ENCODE measurements at regions not wholly inside any gene's neighbourhood (a gene's known extent, or its start where the extent isn't known, plus 50 kb on each side); places are given as distances from the start of the nearest gene placed in this dataset.

DNA sequence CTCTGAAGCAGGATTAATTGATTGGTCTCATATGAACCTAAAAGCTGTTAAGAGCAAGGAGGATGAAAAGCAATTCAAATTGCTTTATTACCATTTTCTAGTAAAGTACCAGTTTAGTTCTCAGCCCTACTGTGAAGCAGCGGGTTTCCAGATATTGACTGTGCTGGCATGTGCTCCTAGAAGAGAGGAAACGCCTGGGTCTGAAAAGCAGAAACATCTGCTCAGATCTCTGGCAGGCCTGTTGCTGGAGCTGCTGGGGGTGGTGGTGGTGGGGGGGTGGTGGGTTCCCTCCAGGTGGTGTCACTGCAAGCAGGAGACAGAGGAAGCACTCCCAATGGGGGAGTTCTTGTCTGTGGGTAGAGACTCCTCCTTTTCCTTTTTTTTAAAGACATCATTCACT lies 105.5 kb upstream of the ZNF462 start:
- intact Hi-C loops (cut with DNase I): loop anchor here in 1 of 2 donors (5.0 kb wide), 1 partner anchor 105 kb away; the partner anchor contains the start of gene ZNF462
- Histone ChIP-seq H3K4me3 (no peak overlapping the region), H3K9me3 (no peaks in the 10 kb centered on the region), H3K27me3 (ENCODE audit: insufficient read depth in 3 of 3, low read length in 2 of 3) (no peaks in the 10 kb centered on the region), H3K36me3 (ENCODE audit: insufficient read depth in 1 of 2, low read depth in 1 of 2) (no peaks in the 10 kb centered on the region), H3K4me1 (peaks cover 43% of the 10 kb centered on the region), H3K27ac (peak overlapping the region; percentile 89)
- TF ChIP-seq, protein P1, sequence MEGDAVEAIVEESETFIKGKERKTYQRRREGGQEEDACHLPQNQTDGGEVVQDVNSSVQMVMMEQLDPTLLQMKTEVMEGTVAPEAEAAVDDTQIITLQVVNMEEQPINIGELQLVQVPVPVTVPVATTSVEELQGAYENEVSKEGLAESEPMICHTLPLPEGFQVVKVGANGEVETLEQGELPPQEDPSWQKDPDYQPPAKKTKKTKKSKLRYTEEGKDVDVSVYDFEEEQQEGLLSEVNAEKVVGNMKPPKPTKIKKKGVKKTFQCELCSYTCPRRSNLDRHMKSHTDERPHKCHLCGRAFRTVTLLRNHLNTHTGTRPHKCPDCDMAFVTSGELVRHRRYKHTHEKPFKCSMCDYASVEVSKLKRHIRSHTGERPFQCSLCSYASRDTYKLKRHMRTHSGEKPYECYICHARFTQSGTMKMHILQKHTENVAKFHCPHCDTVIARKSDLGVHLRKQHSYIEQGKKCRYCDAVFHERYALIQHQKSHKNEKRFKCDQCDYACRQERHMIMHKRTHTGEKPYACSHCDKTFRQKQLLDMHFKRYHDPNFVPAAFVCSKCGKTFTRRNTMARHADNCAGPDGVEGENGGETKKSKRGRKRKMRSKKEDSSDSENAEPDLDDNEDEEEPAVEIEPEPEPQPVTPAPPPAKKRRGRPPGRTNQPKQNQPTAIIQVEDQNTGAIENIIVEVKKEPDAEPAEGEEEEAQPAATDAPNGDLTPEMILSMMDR (IDR thresholded peaks at IDR 0.05): no peak
- ATAC-seq: no peak
- DNase-seq: no peak
- WGBS, 3 donors: 46 to 62% (median 47%) methylated on average over 2 of the region's 2 CpGs

DNA sequence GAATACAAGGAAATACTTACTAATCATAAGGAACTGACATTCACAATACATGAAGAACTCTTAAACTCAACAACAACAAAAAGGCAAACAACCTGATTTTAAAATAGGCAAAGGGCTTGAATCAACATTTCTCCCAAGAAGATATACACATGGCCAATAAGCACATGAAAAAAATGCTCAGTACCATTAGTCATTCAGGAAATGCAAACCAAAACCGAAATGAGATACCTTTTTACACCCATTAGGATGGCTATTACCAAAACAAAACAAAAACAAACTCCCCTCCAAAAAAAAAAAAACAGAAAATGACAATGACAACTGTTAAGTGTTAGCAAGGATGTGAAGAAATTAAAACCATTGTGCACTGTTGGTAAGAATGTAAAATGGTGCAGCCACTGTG lies 104.1 kb upstream of the ZNF462 start:
- DNase-seq (no peak), ATAC-seq (peak in 1 of 4 donors; percentile 23)
- WGBS, 3 donors: 19 to 36% (median 31%) methylated on average over 1 of the region's 1 CpG
- Histone ChIP-seq H3K27me3 (ENCODE audit: insufficient read depth in 3 of 3, low read length in 2 of 3) (no peaks in the 10 kb centered on the region), H3K36me3 (ENCODE audit: insufficient read depth in 1 of 2, low read depth in 1 of 2) (no peaks in the 10 kb centered on the region), H3K4me3 (no peak overlapping the region), H3K9me3 (no peaks in the 10 kb centered on the region), H3K4me1 (peaks cover 33% of the 10 kb centered on the region), H3K27ac (peak overlapping the region; percentile 89)
- TF ChIP-seq, protein P1 (IDR thresholded peaks at IDR 0.05): no peak
- intact Hi-C loops (cut with DNase I): loop anchor here in 1 of 2 donors (5.0 kb wide), 1 partner anchor 103 kb away; the partner anchor contains the start of gene ZNF462

DNA sequence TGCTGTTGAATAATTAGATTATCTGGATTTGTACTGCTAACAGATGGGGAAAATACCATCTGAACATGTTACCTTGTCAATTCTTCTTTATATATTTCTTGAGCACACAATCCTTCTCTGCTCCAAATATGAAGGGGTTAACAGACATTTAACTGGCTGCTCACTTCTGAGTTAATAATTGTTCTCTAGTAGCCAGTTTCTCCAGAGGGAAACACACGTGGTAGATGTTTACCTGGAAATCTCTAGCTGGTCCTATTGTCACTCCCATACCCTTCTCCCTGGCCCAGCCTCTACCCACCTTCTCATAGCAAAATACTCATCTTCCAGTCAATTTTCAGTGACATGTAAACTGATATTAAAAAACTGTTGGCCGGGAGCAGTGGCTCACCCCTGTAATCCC lies 101.5 kb upstream of the ZNF462 start:
- no peaks in the 10 kb centered on the region for H3K36me3 ChIP-seq (ENCODE audit: insufficient read depth in 1 of 2, low read depth in 1 of 2)
- H3K9me3 ChIP-seq: no peaks in the 10 kb centered on the region
- intact Hi-C loops (cut with DNase I): no loop called here
- no peaks in the 10 kb centered on the region for H3K27me3 ChIP-seq (ENCODE audit: insufficient read depth in 3 of 3, low read length in 2 of 3)
- ATAC-seq: no peak
- 30 to 57% (median 35%) methylated on average over 2 of the region's 2 CpGs for WGBS, 3 donors
- TF ChIP-seq, protein P1 (IDR thresholded peaks at IDR 0.05): no peak
- DNase-seq: no peak
- peaks cover 32% of the 10 kb centered on the region for H3K4me1 ChIP-seq
- H3K27ac ChIP-seq: no peak overlapping the region
- no peak overlapping the region for H3K4me3 ChIP-seq

DNA sequence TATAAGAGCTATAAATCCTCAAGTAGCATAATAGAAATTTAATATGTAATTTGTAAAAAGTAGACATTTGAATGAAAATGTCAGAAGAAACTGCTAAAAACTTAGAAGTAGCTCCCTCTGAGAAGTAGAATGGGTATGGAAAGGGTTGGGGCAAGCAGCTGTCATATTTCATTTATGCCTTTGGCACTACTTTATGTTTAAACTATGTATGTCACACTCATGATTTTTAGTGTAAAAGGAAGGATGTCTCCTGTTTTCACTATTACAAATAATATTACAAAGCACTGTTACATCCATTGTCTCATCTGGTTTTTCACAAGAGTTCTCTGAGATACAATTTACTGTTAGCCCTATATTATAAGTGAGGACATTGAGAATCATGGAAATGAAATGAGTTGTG lies 96.3 kb upstream of the ZNF462 start:
- Histone ChIP-seq H3K4me3 (no peak overlapping the region), H3K4me1 (no peaks in the 10 kb centered on the region), H3K27ac (no peak overlapping the region), H3K36me3 (ENCODE audit: insufficient read depth in 1 of 2, low read depth in 1 of 2) (no peaks in the 10 kb centered on the region), H3K9me3 (no peaks in the 10 kb centered on the region), H3K27me3 (ENCODE audit: insufficient read depth in 3 of 3, low read length in 2 of 3) (no peaks in the 10 kb centered on the region)
- TF ChIP-seq, protein P1 (IDR thresholded peaks at IDR 0.05): no peak
- DNase-seq (no peak), ATAC-seq (no peak)
- intact Hi-C loops (cut with DNase I): no loop called here

DNA sequence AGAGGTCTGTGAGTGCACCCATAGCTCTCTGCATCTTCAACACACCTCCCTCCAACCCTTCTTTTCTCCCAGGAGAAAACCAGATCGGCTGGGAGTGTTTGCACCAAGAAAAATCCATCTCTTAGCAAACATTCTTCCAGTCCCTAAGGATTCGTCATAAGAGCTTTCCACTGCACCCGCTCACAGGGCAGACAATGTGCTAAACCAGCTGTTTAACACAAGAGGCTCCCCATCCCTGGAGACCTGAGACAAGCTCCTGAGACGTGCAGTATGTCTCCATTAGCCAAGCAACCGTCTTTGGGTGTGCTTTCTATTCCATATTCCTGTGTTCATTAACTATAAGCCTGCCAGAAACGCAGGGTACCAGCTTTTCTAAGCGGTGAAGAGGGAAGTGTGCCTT lies 93.6 kb upstream of the ZNF462 start:
- 55 to 82% (median 58%) methylated on average over 7 of the region's 7 CpGs for WGBS, 3 donors
- Histone ChIP-seq H3K36me3 (ENCODE audit: insufficient read depth in 1 of 2, low read depth in 1 of 2) (no peaks in the 10 kb centered on the region), H3K4me3 (no peak overlapping the region), H3K27me3 (ENCODE audit: insufficient read depth in 3 of 3, low read length in 2 of 3) (no peaks in the 10 kb centered on the region), H3K4me1 (peaks cover 19% of the 10 kb centered on the region), H3K9me3 (no peaks in the 10 kb centered on the region), H3K27ac (no peak overlapping the region)
- TF ChIP-seq, protein P1 (IDR thresholded peaks at IDR 0.05): no peak
- no peak for DNase-seq
- no peak for ATAC-seq
- intact Hi-C loops (cut with DNase I): no loop called here

Measured in psoas muscle (tissue), 7 donors.